CD4-positive, alpha-beta T cell treated with Interleukin-1 beta for 1 hour (primary cell): ENCODE measurements at regions not wholly inside any gene's neighbourhood (a gene's known extent, or its start where the extent isn't known, plus 50 kb on each side); places are given as distances from the start of the nearest gene placed in this dataset.
A peak's percentile ranks its signal among the peaks of the same experiment; 100 is the strongest.
"Not testable (repeated sequence)": the region's sequence is repeated elsewhere in the genome, so short reads cannot be mapped to it uniquely, and the experiment has no call there.

Experiments used
- DNase-seq, 2 donors: peaks; one replicate each; pipeline ENCODE4 v3.0.0-alpha.2; 2020 to 2022

GRCh38 chr9:90074316-90074962 is 469.6 kb downstream of the GADD45G start:
- DNase-seq: no peak

- not testable (repeated sequence) for DNase-seq
Observed at GRCh38 chr9:90077598-90077997, 472.8 kb downstream of the GADD45G start.

GRCh38 chr9:90078988-90079421 is 474.2 kb downstream of the GADD45G start:
- DNase-seq: no peak

GRCh38 chr9:90085633-90086032 is 480.8 kb downstream of the GADD45G start:
- DNase-seq: no peak

- DNase-seq: peak in 1 of 2 donors; percentile 24
Observed at GRCh38 chr9:90086101-90086511, 481.3 kb downstream of the GADD45G start.

- DNase-seq: no peak
Observed at GRCh38 chr9:90088434-90088833, 483.6 kb downstream of the GADD45G start.

GRCh38 chr9:90088856-90089255 is 484.0 kb downstream of the GADD45G start:
- no peak for DNase-seq

- no peak for DNase-seq
Observed at GRCh38 chr9:90090997-90091396, 486.2 kb downstream of the GADD45G start.

GRCh38 chr9:90092508-90092907 is 487.7 kb downstream of the GADD45G start:
- DNase-seq: peak in 1 of 2 donors; percentile 6

GRCh38 chr9:90095682-90096081 is 490.9 kb downstream of the GADD45G start:
- no peak for DNase-seq

GRCh38 chr9:90097237-90097636 is 492.4 kb downstream of the GADD45G start:
- DNase-seq: no peak

- no peak for DNase-seq
Observed at GRCh38 chr9:90098408-90098807, 493.6 kb downstream of the GADD45G start.

- peak in 1 of 2 donors; percentile 7 for DNase-seq
Observed at GRCh38 chr9:90099262-90099963, 494.6 kb downstream of the GADD45G start.

- DNase-seq: no peak
Observed at GRCh38 chr9:90100014-90100413, 495.2 kb downstream of the GADD45G start.

- peak; percentile 82 to 86 for DNase-seq
Observed at GRCh38 chr9:90102292-90102901, 497.6 kb downstream of the GADD45G start.

GRCh38 chr9:90103771-90104170 is 499.0 kb downstream of the GADD45G start:
- DNase-seq: no peak

GRCh38 chr9:90105773-90106172 is 501.0 kb downstream of the GADD45G start:
- DNase-seq: no peak

- no peak for DNase-seq
Observed at GRCh38 chr9:90107040-90107725, 502.4 kb downstream of the GADD45G start.

GRCh38 chr9:90107726-90108655 is 503.2 kb downstream of the GADD45G start:
- no peak for DNase-seq

- no peak for DNase-seq
Observed at GRCh38 chr9:90112788-90113187, 508.0 kb downstream of the GADD45G start.

- no peak for DNase-seq
Observed at GRCh38 chr9:90114641-90115425, 510.0 kb downstream of the GADD45G start.
